ENCODE measurements at regions not wholly inside any gene's neighbourhood (a gene's known extent, or its start where the extent isn't known, plus 50 kb on each side); places are given as distances from the start of the nearest gene placed in this dataset.

GRCh38 chr6:148134592-148134991, 208.0 kb upstream of the SASH1 start:
- TF ChIP-seq CTCF (conservative IDR thresholded peaks at IDR 0.05 in 1 of 2, IDR thresholded peaks at IDR 0.05 in 1 of 2; ENCODE audit: extremely low read depth in 1 of 2, insufficient read depth in 1 of 2, low read depth in 1 of 2, low read length in 2 of 2) (no peak), EZH2 (IDR thresholded peaks at IDR 0.05; ENCODE audit: borderline replicate concordance, low read length) (no peak)

All from mammary epithelial cell (primary cell).